Kidney (tissue), 13 donors: ENCODE measurements at regions not wholly inside any gene's neighbourhood (a gene's known extent, or its start where the extent isn't known, plus 50 kb on each side); places are given as distances from the start of the nearest gene placed in this dataset.

Experiments used
- DNase-seq, 5 donors: peaks; one replicate each; pipeline ENCODE4 v3.0.0-alpha.2; 2013 to 2020
- FAIRE-seq: peaks from 2 replicates; lab custom pipeline; 2012; peaks lifted over from hg19 to GRCh38; lab: Jason Lieb, UNC
- H3K27ac ChIP-seq, 2 donors: one replicate each; pipeline ENCODE4 v1.7.0; 2013; ENCODE audit warnings: low read depth in 2 of 2, low read length in 2 of 2, inconsistent platforms in 1 of 2
- H3K27me3 ChIP-seq: one replicate; pipeline ENCODE4 v1.7.1; 2013; ENCODE audit warnings: low read length, inconsistent platforms; ENCODE audit not compliant: control insufficient read depth, insufficient read depth
- H3K36me3 ChIP-seq, 3 donors: one replicate each; pipeline versions ENCODE4 v1.7.0 to v1.7.1; 2013; ENCODE audit warnings: low read length in 3 of 3, control low read depth in 1 of 3, inconsistent platforms in 1 of 3; ENCODE audit not compliant: insufficient read depth in 3 of 3, control insufficient read depth in 2 of 3
- H3K4me1 ChIP-seq, 3 donors: one replicate each; pipeline versions ENCODE4 v1.7.0 to v1.7.1; 2013; ENCODE audit warnings: low read length in 3 of 3, inconsistent platforms in 1 of 3, low read depth in 1 of 3; ENCODE audit not compliant: control insufficient read depth in 2 of 3, insufficient read depth in 2 of 3
- H3K4me3 ChIP-seq, 3 donors: one replicate each; pipeline versions ENCODE4 v1.7.0 to v1.8.1; 2013; ENCODE audit warnings: low read length in 3 of 3, control low read depth in 1 of 3, inconsistent platforms in 1 of 3
- H3K9ac ChIP-seq, 3 donors: one replicate each; pipeline versions ENCODE4 v1.7.0 to v1.7.1; 2013; ENCODE audit warnings: low read length in 3 of 3, control low read depth in 1 of 3, inconsistent platforms in 1 of 3
- H3K9me3 ChIP-seq, 3 donors: one replicate each; pipeline versions ENCODE4 v1.7.0 to v1.7.1; 2013; ENCODE audit warnings: low read length in 3 of 3, control low read depth in 1 of 3, inconsistent platforms in 1 of 3; ENCODE audit not compliant: control insufficient read depth in 2 of 3, insufficient read depth in 1 of 3
- intact Hi-C: fragments of 100-400 bp; cut with DNase I; formaldehyde crosslinking; loops from one replicate; pipeline ENCODE4 v1.11.1; 2022
- TF ChIP-seq, protein P1 (sequence below): IDR thresholded peaks from 3 replicates; pipeline ENCODE4 v1.5.1; 2012; ENCODE audit warnings: mild to moderate bottlenecking, moderate library complexity, borderline replicate concordance; ENCODE audit not compliant: insufficient read depth; ENCODE audit errors: extremely low read depth
- donor health status: control.
- donor health status: control.
- donor health status: control.
- donor health status: control.
- donor health status: control.
- donor health status: DM: yes; HTN: yes; CAD: no.
- donor health status: Normal renal cell carcinoma (clear cell type).

DNA sequence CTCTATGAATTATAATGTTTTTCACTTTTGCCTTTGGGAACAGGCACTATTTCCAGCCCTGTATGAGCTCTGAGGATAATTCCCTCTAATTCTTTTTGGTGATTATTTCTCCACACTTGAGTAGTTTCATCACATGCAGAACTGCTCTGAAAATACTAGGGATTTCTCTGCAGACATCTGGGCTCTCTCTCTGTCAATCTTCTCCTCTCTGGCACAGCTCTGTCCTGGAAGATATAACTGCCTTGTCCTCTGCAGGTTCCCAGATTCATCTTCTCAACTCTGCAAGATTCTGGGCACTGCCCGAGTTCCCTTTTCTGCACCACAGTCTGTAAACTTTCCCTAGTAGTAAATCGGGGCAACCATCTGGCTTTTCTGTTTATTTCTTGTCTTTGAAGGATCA is 131.3 kb upstream of the FMN2 start:
- H3K27ac ChIP-seq, result no peak overlapping the region
- DNase-seq, result no peak

DNA sequence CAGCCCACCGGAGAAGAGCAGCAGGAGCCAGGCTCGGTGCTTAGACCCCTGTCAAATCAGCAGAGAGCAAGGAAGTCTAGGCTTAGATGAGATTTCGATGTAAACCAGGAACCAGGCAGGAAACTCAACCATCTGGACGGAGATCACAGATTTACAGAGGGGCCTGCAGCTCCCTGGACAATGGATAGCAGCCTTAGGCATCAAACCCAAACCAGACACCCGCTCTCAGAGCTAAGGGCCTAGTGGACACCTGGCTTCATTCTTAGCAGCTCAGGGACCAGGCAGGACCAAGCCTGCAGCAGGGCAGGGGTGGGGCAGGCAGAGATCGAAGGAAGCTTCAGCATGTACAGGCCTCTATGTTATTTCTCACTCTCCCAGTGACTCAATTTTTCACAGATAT is 127.8 kb upstream of the FMN2 start:
- H3K4me3 ChIP-seq, result no peak overlapping the region
- intact Hi-C loops, result no loop called here
- H3K4me1 ChIP-seq, result no peaks in the 10 kb centered on the region
- DNase-seq, result no peak
- H3K27ac ChIP-seq, result no peak overlapping the region
- H3K27me3 ChIP-seq, result no peaks in the 10 kb centered on the region
- no peak for FAIRE-seq
- no peaks in the 10 kb centered on the region for H3K36me3 ChIP-seq
- H3K9ac ChIP-seq, result no peak overlapping the region
- H3K9me3 ChIP-seq, result no peaks in the 10 kb centered on the region
- TF ChIP-seq, protein P1, sequence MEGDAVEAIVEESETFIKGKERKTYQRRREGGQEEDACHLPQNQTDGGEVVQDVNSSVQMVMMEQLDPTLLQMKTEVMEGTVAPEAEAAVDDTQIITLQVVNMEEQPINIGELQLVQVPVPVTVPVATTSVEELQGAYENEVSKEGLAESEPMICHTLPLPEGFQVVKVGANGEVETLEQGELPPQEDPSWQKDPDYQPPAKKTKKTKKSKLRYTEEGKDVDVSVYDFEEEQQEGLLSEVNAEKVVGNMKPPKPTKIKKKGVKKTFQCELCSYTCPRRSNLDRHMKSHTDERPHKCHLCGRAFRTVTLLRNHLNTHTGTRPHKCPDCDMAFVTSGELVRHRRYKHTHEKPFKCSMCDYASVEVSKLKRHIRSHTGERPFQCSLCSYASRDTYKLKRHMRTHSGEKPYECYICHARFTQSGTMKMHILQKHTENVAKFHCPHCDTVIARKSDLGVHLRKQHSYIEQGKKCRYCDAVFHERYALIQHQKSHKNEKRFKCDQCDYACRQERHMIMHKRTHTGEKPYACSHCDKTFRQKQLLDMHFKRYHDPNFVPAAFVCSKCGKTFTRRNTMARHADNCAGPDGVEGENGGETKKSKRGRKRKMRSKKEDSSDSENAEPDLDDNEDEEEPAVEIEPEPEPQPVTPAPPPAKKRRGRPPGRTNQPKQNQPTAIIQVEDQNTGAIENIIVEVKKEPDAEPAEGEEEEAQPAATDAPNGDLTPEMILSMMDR, result no peak

More for the DNA sequence above, 131.3 kb upstream of the FMN2 start:
- intact Hi-C loops, result no loop called here
- Histone ChIP-seq H3K36me3 (no peaks in the 10 kb centered on the region), H3K4me3 (no peak overlapping the region), H3K9ac (no peak overlapping the region), H3K9me3 (no peaks in the 10 kb centered on the region), H3K4me1 (no peaks in the 10 kb centered on the region), H3K27me3 (no peaks in the 10 kb centered on the region)
- TF ChIP-seq, protein P1, result no peak
- FAIRE-seq, result no peak

DNA sequence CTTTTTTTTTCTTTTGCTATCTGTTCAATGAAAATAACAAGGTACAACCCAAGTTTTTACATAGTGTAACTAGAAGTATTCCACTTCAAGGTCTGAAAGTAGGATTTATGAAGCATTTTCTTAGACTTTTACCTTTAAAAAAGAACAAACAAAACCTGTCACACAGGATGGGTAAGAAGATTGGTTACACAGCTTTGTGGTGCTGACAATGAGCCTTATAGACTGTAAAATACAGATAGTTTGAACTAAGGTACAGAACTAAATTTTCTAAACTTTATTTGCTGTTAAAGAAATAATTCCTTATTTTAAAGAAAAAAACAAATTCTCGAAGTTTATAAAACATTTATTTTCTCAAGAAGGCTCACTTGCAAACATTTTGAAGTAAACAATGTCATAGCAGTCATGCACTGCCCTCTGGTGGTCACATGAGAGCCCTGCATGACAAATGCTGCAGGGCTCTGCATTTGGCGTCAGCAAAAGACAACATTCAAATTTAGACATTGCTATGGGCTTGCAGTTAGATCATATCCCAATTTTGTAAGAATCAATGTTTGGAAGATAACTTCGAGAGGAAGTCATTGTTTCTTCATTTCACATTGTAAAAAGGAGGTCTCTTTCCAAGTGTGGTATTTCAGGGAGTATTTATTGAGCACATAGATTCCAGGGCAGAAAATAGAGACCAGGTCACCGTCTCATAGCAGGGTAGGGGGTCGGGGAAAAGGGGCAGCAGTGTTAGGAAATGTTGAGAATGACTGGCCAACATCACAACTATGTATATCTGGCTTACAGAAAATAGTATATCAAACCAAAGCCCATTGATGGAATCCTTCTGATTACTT is 115.3 kb upstream of the FMN2 start:
- intact Hi-C loops, result no loop called here
- peak; percentile 93 for FAIRE-seq

More for the DNA sequence above, 115.3 kb upstream of the FMN2 start:
- no peaks in the 10 kb centered on the region for H3K4me1 ChIP-seq
- H3K36me3 ChIP-seq, result no peaks in the 10 kb centered on the region
- H3K9me3 ChIP-seq, result no peaks in the 10 kb centered on the region
- H3K4me3 ChIP-seq, result no peak overlapping the region
- no peaks in the 10 kb centered on the region for H3K27me3 ChIP-seq
- TF ChIP-seq, protein P1, result peak; percentile 98
- no peak overlapping the region for H3K9ac ChIP-seq
- peak in 4 of 5 donors; percentile 57 to 78 (median 66) for DNase-seq
- no peak overlapping the region for H3K27ac ChIP-seq
